H1 (cell line): ENCODE measurements at regions not wholly inside any gene's neighbourhood (a gene's known extent, or its start where the extent isn't known, plus 50 kb on each side); places are given as distances from the start of the nearest gene placed in this dataset.

Experiments used
- CTCF ChIA-PET: fragments of 300-600 bp; sonication (Branson Sonifier 250); formaldehyde crosslinking; loops from one replicate; lab custom pipeline; 2021; ENCODE audit not compliant: partially characterized antibody; lab: Charles Lee
- POLR2A ChIA-PET: fragments of 300-600 bp; sonication (Branson Sonifier 250); formaldehyde crosslinking; loops from one replicate; lab custom pipeline; 2021; ENCODE audit warnings: inconsistent platforms; ENCODE audit not compliant: partially characterized antibody; lab: Charles Lee
- DNase-seq, 2 experiments: peaks; one replicate each; pipeline versions ENCODE4 v3.0.0 to v3.0.0-alpha.2; 2010 to 2022; ENCODE audit warnings: low spot score in 2 of 2, low read depth in 1 of 2, mixed read lengths in 1 of 2
- FAIRE-seq: peaks from 2 replicates; lab custom pipeline; 2011; peaks lifted over from hg19 to GRCh38; lab: Jason Lieb, UNC
- H2AFZ ChIP-seq: 2 replicates; pipeline ENCODE4 v1.8.1; 2012; ENCODE audit warnings: low read length, inconsistent platforms
- H2AK5ac ChIP-seq: 2 replicates; pipeline ENCODE4 v1.6.1; 2013; ENCODE audit warnings: low read depth, low read length
- H2BK120ac ChIP-seq: replicated peaks from 2 replicates; pipeline ENCODE3; 2013; ENCODE audit warnings: low read depth, low read length, inconsistent platforms
- H2BK12ac ChIP-seq: 2 replicates; pipeline ENCODE4 v1.6.1; 2013; ENCODE audit warnings: low read depth, low read length
- H2BK15ac ChIP-seq: 2 replicates; pipeline ENCODE4 v1.6.1; 2013; ENCODE audit warnings: low read length
- H2BK20ac ChIP-seq: 2 replicates; pipeline ENCODE4 v1.6.1; 2013; ENCODE audit warnings: low read length
- H2BK5ac ChIP-seq: 2 replicates; pipeline ENCODE4 v1.6.1; 2013; ENCODE audit warnings: low read depth, low read length
- H3K14ac ChIP-seq: 2 replicates; pipeline ENCODE4 v1.6.1; 2013; ENCODE audit warnings: inconsistent platforms; ENCODE audit not compliant: insufficient read length
- H3K18ac ChIP-seq: 2 replicates; pipeline ENCODE4 v1.6.1; 2013; ENCODE audit warnings: low read length; ENCODE audit errors: extremely low read depth
- H3K23ac ChIP-seq: 2 replicates; pipeline ENCODE4 v1.6.1; 2013; ENCODE audit warnings: inconsistent platforms; ENCODE audit not compliant: insufficient read length
- H3K23me2 ChIP-seq: 2 replicates; pipeline ENCODE4 v1.6.1; 2013; ENCODE audit warnings: low read depth, low read length
- H3K27ac ChIP-seq: 2 replicates; pipeline ENCODE4 v1.6.1; 2011; ENCODE audit warnings: low read depth, low read length, inconsistent platforms
- H3K27me3 ChIP-seq, 4 experiments: replicated peaks in 1 of 4; 1 replicate in 1 of 4; 2 replicates in 3 of 4; pipeline versions ENCODE4 v1.6.1 to v1.8.1; 2011 to 2013; ENCODE audit warnings: low read length in 3 of 4, mild to moderate bottlenecking in 3 of 4, inconsistent platforms in 2 of 4, mixed read lengths in 2 of 4, moderate library complexity in 1 of 4; ENCODE audit not compliant: control insufficient read depth in 3 of 4, insufficient read depth in 3 of 4; ENCODE audit errors: extremely low read depth in 1 of 4
- H3K36me3 ChIP-seq, 4 experiments: 2 replicates each; pipeline versions ENCODE4 v1.6.1 to v1.8.1; 2011 to 2013; ENCODE audit warnings: mild to moderate bottlenecking in 4 of 4, low read length in 3 of 4, moderate library complexity in 2 of 4, control low read depth in 1 of 4, inconsistent platforms in 1 of 4; ENCODE audit not compliant: insufficient read depth in 4 of 4, control insufficient read depth in 2 of 4
- H3K4ac ChIP-seq: replicated peaks from 2 replicates; pipeline ENCODE3; 2013; ENCODE audit warnings: low read length, low read depth, mixed read lengths, inconsistent platforms; ENCODE audit not compliant: insufficient read length
- H3K4me1 ChIP-seq, 4 experiments: replicated peaks in 1 of 4; 1 replicate in 1 of 4; 2 replicates in 3 of 4; pipeline versions ENCODE4 v1.6.1 to v1.8.1; 2011 to 2013; ENCODE audit warnings: low read length in 3 of 4, inconsistent platforms in 2 of 4, mixed read lengths in 1 of 4; ENCODE audit not compliant: insufficient read depth in 4 of 4, control insufficient read depth in 3 of 4
- H3K4me2 ChIP-seq, 2 experiments: 2 replicates each; pipeline versions ENCODE4 v1.6.1 to v1.8.1; 2011 to 2013; ENCODE audit warnings: low read depth in 2 of 2, low read length in 2 of 2, control low read depth in 1 of 2, inconsistent platforms in 1 of 2, mild to moderate bottlenecking in 1 of 2; ENCODE audit not compliant: insufficient read depth in 1 of 2
- H3K4me3 ChIP-seq, 4 experiments: fragments of 200-600, 300-600 bp in 1 of 4; sonication (generic), shearing (Covaris generic), sonication (Bioruptor Twin) in 1 of 4; 2 replicates each; pipeline versions ENCODE4 v1.5.1 to v1.8.1; 2011 to 2016; ENCODE audit warnings: low read length in 4 of 4, low read depth in 3 of 4, control low read depth in 2 of 4, inconsistent platforms in 2 of 4, mild to moderate bottlenecking in 2 of 4, mixed read lengths in 1 of 4, moderate library complexity in 1 of 4; ENCODE audit not compliant: insufficient read depth in 2 of 4; ENCODE audit errors: extremely low read depth in 1 of 4
- H3K56ac ChIP-seq: replicated peaks from 2 replicates; pipeline ENCODE3; 2013; ENCODE audit warnings: low read depth, mild to moderate bottlenecking, mixed read lengths, low read length, inconsistent platforms; ENCODE audit not compliant: insufficient read length
- H3K79me1 ChIP-seq: 2 replicates; pipeline ENCODE4 v1.6.1; 2013; ENCODE audit warnings: low read depth, low read length, control low read depth
- H3K79me2 ChIP-seq, 2 experiments: 2 replicates each; pipeline versions ENCODE4 v1.6.1 to v1.8.1; 2012 to 2013; ENCODE audit warnings: low read length in 2 of 2, mild to moderate bottlenecking in 2 of 2, inconsistent platforms in 1 of 2; ENCODE audit not compliant: insufficient read depth in 2 of 2, control insufficient read depth in 1 of 2
- H3K9ac ChIP-seq, 4 experiments: replicated peaks in 1 of 4; 1 replicate in 1 of 4; 2 replicates in 3 of 4; pipeline versions ENCODE4 v1.6.1 to v1.8.1; 2011 to 2013; ENCODE audit warnings: low read depth in 3 of 4, low read length in 3 of 4, control low read depth in 2 of 4, mild to moderate bottlenecking in 2 of 4, moderate library complexity in 2 of 4, inconsistent platforms in 1 of 4; ENCODE audit errors: extremely low read depth in 1 of 4
- H3K9me3 ChIP-seq, 2 experiments: 2 replicates each; pipeline versions ENCODE4 v1.6.1 to v1.8.1; 2012 to 2013; ENCODE audit warnings: mild to moderate bottlenecking in 2 of 2, moderate library complexity in 2 of 2, control low read depth in 1 of 2, inconsistent platforms in 1 of 2, low read depth in 1 of 2, low read length in 1 of 2, mixed read lengths in 1 of 2; ENCODE audit not compliant: insufficient read depth in 2 of 2
- H4K20me1 ChIP-seq, 2 experiments: replicated peaks in 1 of 2; 2 replicates each; pipeline versions ENCODE3 to v1.8.1; 2011 to 2013; ENCODE audit warnings: inconsistent platforms in 2 of 2, low read length in 2 of 2, mild to moderate bottlenecking in 1 of 2; ENCODE audit not compliant: insufficient read depth in 2 of 2, control insufficient read depth in 1 of 2
- H4K5ac ChIP-seq: 2 replicates; pipeline ENCODE4 v1.6.1; 2013; ENCODE audit warnings: low read length, low read depth, mixed read lengths, inconsistent platforms; ENCODE audit not compliant: insufficient read length
- H4K8ac ChIP-seq: 2 replicates; pipeline ENCODE4 v1.8.0; 2013; ENCODE audit warnings: mild to moderate bottlenecking, moderate library complexity, low read length, inconsistent platforms; ENCODE audit not compliant: insufficient read depth; ENCODE audit errors: extremely low read depth
- H4K91ac ChIP-seq: replicated peaks from 2 replicates; pipeline ENCODE3; 2013; ENCODE audit warnings: low read length, mixed read lengths, inconsistent platforms; ENCODE audit not compliant: insufficient read length
- KDM5A ChIP-seq: fragments of 200-600 bp; IDR thresholded peaks from 2 replicates; pipeline ENCODE4 v1.7.1; 2012; ENCODE audit warnings: mild to moderate bottlenecking, low read length, inconsistent platforms, mixed read lengths
- ZNF274 ChIP-seq: IDR thresholded peaks from 2 replicates; pipeline ENCODE4 v1.7.0; 2012; ENCODE audit warnings: low read length, borderline replicate concordance; ENCODE audit errors: extremely low read depth
- WGBS, 2 experiments: shearing (Covaris generic) in 1 of 2; methylation state at CpG; one replicate each; pipeline versions ENCODE4 v1.1.6 to v1.1.7; 2013 to 2015; ENCODE audit warnings: low lambda C conversion rate in 2 of 2, mixed read lengths in 2 of 2, inconsistent platforms in 1 of 2, low coverage in 1 of 2, missing lambda C conversion rate in 1 of 2; ENCODE audit not compliant: insufficient replicate concordance in 2 of 2, insufficient coverage in 1 of 2, insufficient read length in 1 of 2; ENCODE audit errors: extremely low coverage in 1 of 2, missing lambda C conversion rate in 1 of 2; 5-methylcytosine and 5-hydroxymethylcytosine counted together

GRCh38 chr4:180741703-180742102 lies 1501.5 kb upstream of the TENM3 start:
- 77% methylated on average over 1 of the region's 1 CpG; no CpG with 5 or more reads in 1 of the 2 experiments for WGBS, 2 experiments
- H3K27me3 ChIP-seq = no peaks in the 10 kb centered on the region
- H4K5ac ChIP-seq = no peak overlapping the region
- no peak overlapping the region for H2AK5ac ChIP-seq
- H2BK12ac ChIP-seq = no peak overlapping the region
- DNase-seq = no peak
- H2BK5ac ChIP-seq = no peak overlapping the region
- H3K4ac ChIP-seq = no peak overlapping the region
- H2BK120ac ChIP-seq = no peak overlapping the region
- TF ChIP-seq KDM5A (no peak), ZNF274 (no peak)
- no peaks in the 10 kb centered on the region for H3K79me1 ChIP-seq
- no peak overlapping the region for H4K8ac ChIP-seq
- FAIRE-seq = no peak
- no peak overlapping the region for H3K9ac ChIP-seq
- no peak overlapping the region for H3K4me2 ChIP-seq
- H3K4me3 ChIP-seq = no peak overlapping the region
- no peak overlapping the region for H4K91ac ChIP-seq
- H3K79me2 ChIP-seq = no peaks in the 10 kb centered on the region
- POLR2A ChIA-PET = no interaction called here
- no peaks in the 10 kb centered on the region for H4K20me1 ChIP-seq
- no peaks in the 10 kb centered on the region for H3K9me3 ChIP-seq
- no peak overlapping the region for H3K18ac ChIP-seq
- no peak overlapping the region for H2BK15ac ChIP-seq
- no peak overlapping the region for H3K23ac ChIP-seq
- H3K23me2 ChIP-seq = no peaks in the 10 kb centered on the region
- no peak overlapping the region for H2BK20ac ChIP-seq
- no peak overlapping the region for H3K27ac ChIP-seq
- no peaks in the 10 kb centered on the region for H3K4me1 ChIP-seq
- H3K56ac ChIP-seq = no peak overlapping the region
- no peaks in the 10 kb centered on the region for H3K36me3 ChIP-seq
- CTCF ChIA-PET = no interaction called here
- H3K14ac ChIP-seq = no peak overlapping the region
- no peak overlapping the region for H2AFZ ChIP-seq
